Lower leg skin (tissue), 3 donors: ENCODE measurements at regions not wholly inside any gene's neighbourhood (a gene's known extent, or its start where the extent isn't known, plus 50 kb on each side); places are given as distances from the start of the nearest gene placed in this dataset.

ENCODE experiments used
- POLR2A ChIP-seq, 2 donors: fragments of 450-650 bp; IDR thresholded peaks; one replicate each; pipeline ENCODE4 v1.6.1; 2016 to 2017; ENCODE audit warnings: antibody characterized with exemption in 2 of 2, mild to moderate bottlenecking in 1 of 2, moderate library complexity in 1 of 2
- TF ChIP-seq, protein P1 (sequence below), 3 donors: fragments of 450-650 bp; IDR thresholded peaks; one replicate each; pipeline ENCODE4 v1.5.1; 2016; ENCODE audit warnings: antibody characterized with exemption in 3 of 3, mild to moderate bottlenecking in 3 of 3, moderate library complexity in 2 of 3

DNA sequence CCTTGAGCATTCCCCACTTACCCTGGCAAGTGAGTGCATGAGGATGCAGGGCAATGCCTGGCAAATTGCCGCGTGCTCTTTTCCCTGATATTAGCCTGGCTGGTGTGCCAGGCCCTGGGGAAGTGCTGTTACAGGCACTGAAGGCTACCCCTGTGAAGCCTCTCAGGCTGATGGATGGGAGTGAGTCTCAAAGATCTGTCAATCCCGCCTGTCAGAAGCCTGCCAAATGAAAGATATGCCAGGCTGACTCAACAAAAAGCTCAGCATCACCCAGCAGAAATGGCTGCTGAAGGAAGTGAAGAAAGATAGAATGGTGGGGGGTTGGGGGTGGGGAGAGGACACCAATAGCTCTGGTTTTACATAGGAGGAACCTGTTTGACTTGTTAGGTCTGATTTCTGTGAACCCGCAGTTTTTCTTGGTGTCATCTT lies 112.1 kb downstream of the LACC1 start:
- TF ChIP-seq, protein P1, sequence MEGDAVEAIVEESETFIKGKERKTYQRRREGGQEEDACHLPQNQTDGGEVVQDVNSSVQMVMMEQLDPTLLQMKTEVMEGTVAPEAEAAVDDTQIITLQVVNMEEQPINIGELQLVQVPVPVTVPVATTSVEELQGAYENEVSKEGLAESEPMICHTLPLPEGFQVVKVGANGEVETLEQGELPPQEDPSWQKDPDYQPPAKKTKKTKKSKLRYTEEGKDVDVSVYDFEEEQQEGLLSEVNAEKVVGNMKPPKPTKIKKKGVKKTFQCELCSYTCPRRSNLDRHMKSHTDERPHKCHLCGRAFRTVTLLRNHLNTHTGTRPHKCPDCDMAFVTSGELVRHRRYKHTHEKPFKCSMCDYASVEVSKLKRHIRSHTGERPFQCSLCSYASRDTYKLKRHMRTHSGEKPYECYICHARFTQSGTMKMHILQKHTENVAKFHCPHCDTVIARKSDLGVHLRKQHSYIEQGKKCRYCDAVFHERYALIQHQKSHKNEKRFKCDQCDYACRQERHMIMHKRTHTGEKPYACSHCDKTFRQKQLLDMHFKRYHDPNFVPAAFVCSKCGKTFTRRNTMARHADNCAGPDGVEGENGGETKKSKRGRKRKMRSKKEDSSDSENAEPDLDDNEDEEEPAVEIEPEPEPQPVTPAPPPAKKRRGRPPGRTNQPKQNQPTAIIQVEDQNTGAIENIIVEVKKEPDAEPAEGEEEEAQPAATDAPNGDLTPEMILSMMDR (IDR thresholded peaks at IDR 0.05) = no peak
- no peak for TF ChIP-seq POLR2A (IDR thresholded peaks at IDR 0.05)
